ENCODE measurements at regions not wholly inside any gene's neighbourhood (a gene's known extent, or its start where the extent isn't known, plus 50 kb on each side); places are given as distances from the start of the nearest gene placed in this dataset.

DNA sequence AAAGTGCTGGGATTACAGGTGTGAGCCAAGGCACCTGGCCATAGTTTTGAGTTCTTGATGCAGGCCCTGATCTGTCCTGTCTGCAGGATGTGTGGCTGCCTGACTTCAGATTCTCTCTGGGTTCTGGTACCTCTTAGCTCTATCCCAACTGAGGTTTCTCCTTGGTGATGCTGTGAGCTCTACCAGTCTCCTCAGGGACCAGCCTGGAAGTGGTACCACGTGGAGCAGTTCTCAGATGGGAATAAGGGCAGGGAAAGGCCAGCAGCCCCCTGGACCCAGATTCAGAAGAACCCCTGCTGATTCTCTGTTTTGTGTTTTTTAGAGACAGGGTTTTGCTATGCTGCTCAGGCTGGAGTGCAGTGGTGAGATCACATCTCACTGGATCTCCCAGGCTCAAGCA lies 85.0 kb upstream of the HELT start (continued):
- TF ChIP-seq, protein P1, sequence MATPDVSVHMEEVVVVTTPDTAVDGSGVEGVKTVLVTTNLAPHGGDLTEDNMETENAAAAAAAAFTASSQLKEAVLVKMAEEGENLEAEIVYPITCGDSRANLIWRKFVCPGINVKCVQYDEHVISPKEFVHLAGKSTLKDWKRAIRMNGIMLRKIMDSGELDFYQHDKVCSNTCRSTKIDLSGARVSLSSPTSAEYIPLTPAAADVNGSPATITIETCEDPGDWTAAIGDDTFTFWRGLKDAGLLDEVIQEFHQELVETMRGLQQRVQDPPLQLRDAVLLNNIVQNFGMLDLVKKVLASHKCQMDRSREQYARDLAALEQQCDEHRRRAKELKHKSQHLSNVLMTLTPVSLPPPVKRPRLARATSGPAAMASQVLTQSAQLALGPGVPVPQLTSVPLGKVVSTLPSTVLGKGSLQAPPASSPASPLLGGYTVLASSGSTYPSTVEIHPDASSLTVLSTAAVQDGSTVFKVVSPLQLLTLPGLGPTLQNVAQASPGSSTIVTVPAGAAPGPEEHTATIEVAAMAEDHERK (CRISPR knock-in tag; IDR thresholded peaks at IDR 0.05; ENCODE audit: low read depth): no peak

DNA sequence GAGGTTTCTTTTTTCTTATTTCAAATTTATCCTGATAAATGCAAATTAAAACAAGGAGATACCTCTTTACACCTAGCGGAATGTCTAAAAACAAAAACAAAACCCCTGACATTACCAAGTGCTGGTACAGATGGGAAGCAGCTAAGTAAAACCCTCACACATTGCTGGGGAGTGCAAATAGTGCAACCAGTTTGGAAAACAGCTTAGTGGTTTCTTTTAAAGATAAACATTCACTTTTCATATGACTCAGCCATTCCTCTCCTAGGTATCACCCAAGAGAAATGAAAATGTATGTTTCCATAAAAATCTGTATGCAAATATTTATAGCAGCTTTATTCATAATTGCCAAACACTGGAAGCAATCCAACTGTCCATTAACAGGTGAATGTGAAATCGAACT lies 84.1 kb upstream of the HELT start:
- POLR2A ChIA-PET: no interaction called here
- intact Hi-C loops (cut with micrococcal nuclease; ENCODE audit: unreplicated experiment): no loop called here
- H3K4me2 ChIP-seq (ENCODE audit: low read depth, low read length): no peak overlapping the region
- H4K20me1 ChIP-seq (ENCODE audit: insufficient read depth, low read length): no peaks in the 10 kb centered on the region
- TF ChIP-seq U2AF2 (IDR thresholded peaks at IDR 0.05; ENCODE audit: low read depth, low read length): no peak
- TF ChIP-seq MLX (CRISPR knock-in tag; IDR thresholded peaks at IDR 0.05): no peak
- no peak for TF ChIP-seq NFE2 (CRISPR knock-in tag; IDR thresholded peaks at IDR 0.05)
- no peak for TF ChIP-seq DDIT3 (CRISPR knock-in tag; IDR thresholded peaks at IDR 0.05)
- CTCF ChIA-PET (ENCODE audit: low intra/inter-chr PET ratio, low total read pairs): no interaction called here
- peaks cover 9% of the 10 kb centered on the region; the same call in 1 of the 2 replicates for H3K4me1 ChIP-seq (ENCODE audit: insufficient read depth, low read length)
- no peak overlapping the region for H2AFZ ChIP-seq (ENCODE audit: low read length)
- no peak for ATAC-seq
- BruUV-seq (replicated peaks): no TSS peak
- no peaks in the 10 kb centered on the region for H3K9me3 ChIP-seq (ENCODE audit: low read length)
- H3K27me3 ChIP-seq (ENCODE audit: control insufficient read depth in 1 of 2, insufficient read depth in 2 of 2, low read length in 2 of 2): no peaks in the 10 kb centered on the region; a peak in 1 of 5 replicates
- WGBS (ENCODE audit: low lambda C conversion rate): 37% methylated on average over 2 of the region's 2 CpGs
- H3K79me2 ChIP-seq (ENCODE audit: insufficient read depth, low read length): no peaks in the 10 kb centered on the region
- no peak overlapping the region for H3K27ac ChIP-seq (ENCODE audit: extremely low read length, insufficient read depth, low read length)
- DNase-seq (ENCODE audit: low spot score): no peak
- H3K9ac ChIP-seq (ENCODE audit: insufficient read depth, low read depth, low read length): no peak overlapping the region
- no peaks in the 10 kb centered on the region for H3K36me3 ChIP-seq (replicated peaks in 1 of 2; ENCODE audit: control insufficient read depth in 1 of 2, insufficient read depth in 2 of 2, low read length in 2 of 2)
- no peak for FAIRE-seq
- no peak overlapping the region for H3K4me3 ChIP-seq (replicated peaks in 1 of 3; ENCODE audit: insufficient read depth in 1 of 3, low read depth in 2 of 3, low read length in 3 of 3)
- in situ Hi-C loops (cut with HindIII; ENCODE audit: extremely low pct_ligation_motif_present, low pct_unique_long_range_greater_than_20kb): no loop called here

Data from HepG2 (cell line).